T-helper 1 cell (primary cell): ENCODE measurements at regions not wholly inside any gene's neighbourhood (a gene's known extent, or its start where the extent isn't known, plus 50 kb on each side); places are given as distances from the start of the nearest gene placed in this dataset.

Experiments used
- DNase-seq, 5 donors: peaks; one replicate each; pipeline ENCODE4 v3.0.0-alpha.2; 2012 to 2020

DNA sequence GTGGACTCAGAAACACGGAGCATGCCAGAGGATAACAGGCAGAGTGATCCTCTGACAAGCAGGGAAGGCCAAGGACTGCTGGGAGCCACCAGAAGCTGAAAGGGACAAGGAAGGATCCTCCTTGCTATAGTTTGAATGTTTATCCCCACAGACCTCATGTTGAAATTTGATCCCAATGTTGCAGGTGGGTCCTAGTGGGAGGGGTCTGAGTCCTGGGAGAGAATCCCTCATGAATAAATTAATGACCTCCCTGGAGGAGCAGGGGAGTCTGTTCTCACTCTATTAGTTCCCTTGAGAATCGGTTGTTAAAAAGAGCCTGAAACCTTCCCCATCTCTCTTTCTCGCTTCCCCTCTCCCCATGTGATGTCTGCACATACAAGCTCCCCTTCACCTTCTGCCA is 124.4 kb downstream of the FBXO15 start:
- no peak for DNase-seq

DNA sequence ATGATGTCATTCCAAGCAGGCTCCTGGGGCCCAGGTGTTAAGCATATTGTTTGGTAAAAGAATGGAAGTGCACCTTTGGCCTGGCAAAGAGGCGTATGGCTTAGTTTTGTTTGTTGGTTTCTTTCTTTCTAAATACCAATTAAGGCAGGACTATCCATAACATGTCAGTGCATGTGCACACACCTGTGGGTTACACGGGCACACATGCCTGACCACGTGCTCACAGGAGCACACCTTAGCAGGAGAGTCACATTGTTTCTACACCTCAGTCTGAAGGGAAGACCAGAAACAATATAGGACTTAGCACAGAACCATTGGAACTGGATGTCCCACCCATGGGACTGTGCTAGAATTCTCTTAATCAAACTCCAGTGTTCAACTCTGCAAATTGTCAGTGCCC is 127.8 kb downstream of the FBXO15 start:
- no peak for DNase-seq

- no peak for DNase-seq
Observed at GRCh38 chr18:74013955-74014354, 133.7 kb downstream of the FBXO15 start.

GRCh38 chr18:74012954-74013630 is 134.5 kb downstream of the FBXO15 start:
- DNase-seq = no peak

- DNase-seq = no peak
Observed at GRCh38 chr18:74006143-74006542, 141.5 kb downstream of the FBXO15 start.

DNA sequence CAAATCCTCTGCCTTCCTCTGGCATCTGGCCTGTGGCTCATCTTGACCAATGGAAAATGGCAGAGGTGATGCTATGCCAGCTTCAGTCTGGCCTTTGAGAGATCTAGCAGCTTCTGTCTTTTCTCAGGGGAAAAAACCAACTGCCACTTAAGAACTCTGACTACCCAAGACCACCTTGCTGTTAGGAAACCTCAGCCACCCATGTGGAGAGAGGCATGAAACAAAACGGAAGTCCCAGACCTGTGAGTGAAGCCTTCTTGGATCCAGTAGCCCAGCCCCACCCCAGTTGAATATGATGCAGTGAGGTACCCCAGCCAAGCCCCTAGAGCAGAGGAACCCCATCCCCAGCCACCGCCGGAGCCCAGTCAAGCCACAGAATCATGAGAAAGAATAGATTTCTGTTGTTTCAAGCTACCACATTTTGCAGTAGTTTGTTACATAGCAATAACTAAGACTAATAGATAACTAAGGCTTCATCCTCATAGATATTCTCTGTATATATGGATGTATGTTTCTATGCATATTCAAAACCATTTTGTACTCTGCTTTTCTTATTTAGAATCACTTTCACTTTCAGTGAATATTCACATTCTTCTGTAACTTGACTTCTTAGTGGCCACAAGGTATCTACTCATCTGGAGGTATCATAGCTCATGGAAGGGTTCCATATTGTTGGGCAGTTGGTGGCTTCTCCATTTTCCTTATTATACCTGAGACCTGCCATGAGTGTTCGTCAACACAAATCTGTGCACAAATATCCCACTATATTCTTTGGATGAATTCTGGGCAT is 142.1 kb downstream of the FBXO15 start:
- DNase-seq = no peak

GRCh38 chr18:73992242-73993022 is 155.2 kb downstream of the FBXO15 start:
- DNase-seq = no peak

DNA sequence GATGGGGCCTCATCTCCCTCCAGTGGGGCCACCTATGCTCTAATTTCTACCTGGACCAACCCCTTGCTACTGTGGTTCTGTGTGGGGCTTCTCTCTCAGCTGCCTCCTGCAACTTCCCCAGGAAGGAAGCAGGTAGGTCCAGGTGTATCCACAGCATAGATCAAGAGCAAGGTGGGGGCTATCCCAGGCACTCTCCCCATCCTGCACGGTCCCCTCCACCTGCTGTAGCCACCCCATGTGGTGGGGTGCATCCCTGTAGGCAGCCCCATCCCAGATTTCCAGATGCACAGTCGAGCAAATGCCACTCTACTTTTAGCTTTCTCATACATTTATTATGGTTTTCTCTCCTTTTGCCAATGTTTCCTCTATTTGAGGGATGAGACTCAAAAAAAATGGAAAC is 156.1 kb downstream of the FBXO15 start:
- no peak for DNase-seq

DNA sequence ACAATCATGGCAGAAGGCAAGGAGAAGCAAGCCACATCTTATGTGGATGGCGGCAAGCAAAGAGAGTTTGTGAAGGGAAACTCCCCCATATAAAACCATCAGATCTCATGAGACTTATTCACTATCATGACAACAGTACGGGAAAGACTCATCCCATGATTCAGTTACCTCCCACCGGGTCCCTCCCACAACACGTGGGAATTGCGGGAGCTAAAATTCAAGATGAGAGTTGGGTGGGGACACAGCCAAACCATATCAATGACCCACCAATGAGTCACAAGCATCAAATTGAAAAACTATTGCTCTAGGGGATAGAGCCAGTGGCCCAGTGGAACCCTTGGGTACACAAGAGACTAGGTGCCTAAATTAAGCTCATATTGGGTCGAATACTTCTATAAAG is 157.4 kb downstream of the FBXO15 start:
- no peak for DNase-seq

DNA sequence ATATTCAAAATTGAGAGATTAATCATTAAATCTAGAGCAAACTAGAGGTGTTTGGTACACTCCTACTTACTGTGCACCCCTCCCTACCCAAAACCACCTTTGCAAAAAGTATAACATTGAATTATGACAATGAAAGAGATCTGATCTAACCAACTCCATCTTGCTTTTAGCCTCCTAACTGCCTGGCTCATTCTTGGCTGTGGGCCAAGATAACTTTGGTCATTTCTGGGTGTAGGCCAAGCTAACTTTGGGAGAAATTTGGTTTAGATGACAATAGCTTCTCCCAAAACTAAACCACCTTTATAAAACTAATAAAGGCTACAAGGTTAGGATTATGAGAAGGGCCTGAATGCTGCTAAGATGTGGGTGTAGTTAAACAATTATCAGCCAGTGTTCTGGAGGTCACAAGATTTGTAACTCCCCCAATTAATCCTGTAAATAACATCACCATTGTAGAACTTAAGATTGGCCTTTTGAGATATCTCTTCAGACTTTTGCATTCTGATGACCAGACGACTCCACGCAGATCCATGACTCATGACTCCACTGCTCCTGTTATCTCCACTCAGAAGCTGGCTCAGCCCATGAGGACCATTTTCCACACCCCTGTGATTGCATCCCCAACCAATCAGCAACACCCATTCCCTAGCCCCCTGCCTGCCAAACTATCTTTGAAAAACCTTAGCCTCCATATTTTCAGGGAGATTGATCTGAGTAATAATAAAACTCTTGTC is 160.2 kb downstream of the FBXO15 start:
- DNase-seq = no peak

DNA sequence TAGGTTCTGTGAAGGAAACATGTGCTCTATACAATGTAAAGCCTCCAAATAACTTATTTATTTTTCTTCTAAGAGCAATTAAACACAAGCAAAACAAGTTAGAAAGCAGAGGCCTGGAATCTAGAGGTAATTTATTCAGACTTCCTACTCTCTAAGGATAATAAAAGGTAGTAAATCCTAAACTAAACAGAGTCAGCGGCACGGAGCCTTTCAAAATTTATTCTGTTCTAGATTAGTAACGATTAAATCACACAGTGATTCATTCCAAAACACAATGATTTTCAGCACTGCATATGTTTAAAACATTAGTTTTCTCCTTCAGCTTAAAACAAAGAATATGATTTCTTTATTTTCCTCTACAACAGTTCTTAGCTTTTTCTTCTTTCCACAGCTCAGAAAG is 160.9 kb downstream of the FBXO15 start:
- DNase-seq = no peak

DNA sequence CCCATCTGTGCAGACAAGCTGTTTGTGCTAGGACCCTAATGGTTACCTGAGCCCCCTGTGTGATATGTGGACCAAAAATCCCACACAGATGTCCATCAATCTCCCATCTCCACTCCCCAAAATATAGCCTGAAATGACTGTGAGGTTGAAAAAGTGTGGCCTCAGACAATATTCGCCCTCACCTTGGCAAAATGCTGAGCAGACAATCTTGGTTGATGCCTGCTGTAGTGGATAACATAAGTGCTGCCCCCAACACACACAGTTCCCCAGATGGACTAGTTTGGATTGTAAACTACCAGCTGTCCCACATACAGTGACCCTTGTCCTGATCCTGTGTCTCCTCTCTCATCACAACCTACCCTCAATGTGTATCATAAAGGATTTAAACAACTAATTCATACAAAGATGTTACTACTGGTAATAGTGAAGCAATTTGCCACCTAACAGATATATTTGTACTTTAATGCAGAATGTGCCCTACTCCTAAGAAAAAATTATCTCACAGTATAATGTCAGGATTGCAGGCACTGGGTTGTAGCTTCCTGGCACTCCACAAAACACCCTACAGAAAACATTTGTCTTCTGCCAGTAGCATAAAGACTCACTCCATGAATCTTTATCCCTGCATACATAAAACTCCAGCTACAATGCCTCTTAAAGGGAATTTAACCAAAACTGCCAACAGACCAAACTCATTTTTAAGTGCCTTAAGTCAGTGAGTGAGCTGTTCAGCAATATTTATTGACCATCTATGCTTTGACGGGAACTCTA is 161.6 kb downstream of the FBXO15 start:
- DNase-seq = no peak

GRCh38 chr18:73983970-73984369 is 163.7 kb downstream of the FBXO15 start:
- no peak for DNase-seq

GRCh38 chr18:73983496-73983895 is 164.1 kb downstream of the FBXO15 start:
- DNase-seq = no peak

- no peak for DNase-seq
Observed at GRCh38 chr18:73981796-73982195, 165.8 kb downstream of the FBXO15 start.

GRCh38 chr18:73980289-73980979 is 167.2 kb downstream of the FBXO15 start:
- no peak for DNase-seq

DNA sequence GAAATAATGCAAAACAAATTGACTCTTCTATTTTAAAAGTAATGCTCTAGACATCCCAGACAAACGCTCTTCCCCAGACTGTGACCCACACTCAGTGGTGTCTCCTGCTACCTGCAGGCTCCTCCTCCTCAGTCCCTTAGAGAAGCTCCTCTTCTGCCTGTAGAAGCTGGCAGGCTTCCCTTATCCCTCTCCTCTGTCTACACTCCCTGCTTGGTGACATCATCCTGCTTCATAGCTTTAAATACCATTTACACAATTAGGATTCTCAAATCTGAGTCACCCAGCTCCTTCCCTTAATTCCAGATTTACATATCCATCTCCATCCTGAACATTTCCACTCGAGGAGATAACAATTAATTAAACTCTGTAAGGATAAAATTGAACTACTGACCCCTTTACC is 167.9 kb downstream of the FBXO15 start:
- no peak for DNase-seq

DNA sequence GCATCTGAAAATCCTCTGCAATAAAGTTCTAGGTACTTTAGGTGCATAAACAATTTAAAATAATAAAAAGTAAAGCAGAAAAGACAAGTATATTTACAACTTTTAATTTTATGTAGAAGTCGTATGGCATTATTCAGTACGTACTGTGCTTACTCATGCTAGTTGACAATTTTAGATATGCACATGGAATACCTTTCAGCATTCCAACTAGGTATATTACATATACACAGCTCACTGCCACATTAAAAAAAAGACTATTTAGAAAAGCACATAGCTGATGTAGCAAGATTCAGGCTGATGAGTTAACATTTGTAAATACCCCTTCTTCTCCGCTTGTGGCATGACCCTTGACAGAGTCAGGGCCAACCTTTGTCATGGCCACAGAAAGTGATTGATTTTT is 171.2 kb downstream of the FBXO15 start:
- DNase-seq = no peak

DNA sequence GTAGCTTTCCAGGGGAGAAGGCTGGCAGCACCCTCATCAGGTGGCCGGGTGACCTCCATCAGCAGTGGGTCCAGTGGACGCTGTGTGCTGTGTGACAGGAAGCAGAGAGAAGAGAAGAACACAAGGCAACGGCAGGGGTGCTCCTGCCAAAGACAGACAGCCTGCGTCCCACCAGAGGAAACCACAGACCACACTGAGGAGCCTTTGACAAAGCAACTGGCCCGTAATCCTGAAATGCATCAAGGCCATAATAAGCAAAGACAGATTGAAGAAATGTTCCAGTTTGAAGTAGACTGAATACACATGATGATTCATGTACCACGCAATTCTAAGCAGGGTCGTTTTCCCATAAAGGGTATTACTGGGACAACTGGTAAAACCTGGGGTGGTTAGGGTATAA is 172.4 kb downstream of the FBXO15 start:
- peak in 1 of 5 donors; percentile 18 for DNase-seq

- DNase-seq = no peak
Observed at GRCh38 chr18:73973972-73974371, 173.7 kb downstream of the FBXO15 start.

DNA sequence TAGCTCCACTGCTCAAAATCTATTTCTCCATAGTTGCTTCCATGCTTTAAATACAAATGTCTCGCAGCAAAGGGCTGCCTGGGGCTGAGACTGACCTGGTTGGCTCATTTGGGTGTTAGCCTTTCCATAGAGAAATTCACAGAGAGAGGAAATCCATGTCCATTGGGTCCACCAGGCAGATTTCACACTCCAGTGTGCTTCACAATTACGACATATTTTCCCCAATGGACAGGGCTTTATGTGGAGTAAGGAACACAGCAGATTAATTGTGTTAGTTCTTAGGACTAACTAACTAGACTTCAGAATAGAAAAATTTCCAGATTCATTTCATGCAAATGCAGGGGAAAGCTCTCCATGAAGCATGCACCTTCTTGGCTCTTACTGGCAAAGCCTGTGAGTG is 180.7 kb downstream of the FBXO15 start:
- DNase-seq = no peak

DNA sequence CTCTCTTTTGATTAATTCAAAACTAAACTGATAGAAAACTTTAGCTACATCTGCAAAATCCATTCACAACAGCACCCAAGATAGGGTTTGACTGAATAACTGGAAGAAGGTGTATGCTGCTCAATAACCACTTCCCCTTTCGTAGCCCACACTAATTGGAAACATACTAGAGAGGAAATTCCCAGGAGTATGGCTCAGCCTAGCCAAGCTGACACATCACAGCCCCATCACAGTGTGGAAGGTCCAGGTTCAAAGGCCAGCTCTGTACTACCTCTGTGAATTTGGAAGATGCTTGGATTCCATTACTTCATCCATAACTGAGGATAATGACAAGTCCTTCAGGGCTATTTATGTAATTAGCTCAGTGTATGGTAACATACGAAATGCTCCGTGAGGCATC is 185.4 kb downstream of the FBXO15 start:
- no peak for DNase-seq
